ENCODE measurements at regions not wholly inside any gene's neighbourhood (a gene's known extent, or its start where the extent isn't known, plus 50 kb on each side); places are given as distances from the start of the nearest gene placed in this dataset.

DNA sequence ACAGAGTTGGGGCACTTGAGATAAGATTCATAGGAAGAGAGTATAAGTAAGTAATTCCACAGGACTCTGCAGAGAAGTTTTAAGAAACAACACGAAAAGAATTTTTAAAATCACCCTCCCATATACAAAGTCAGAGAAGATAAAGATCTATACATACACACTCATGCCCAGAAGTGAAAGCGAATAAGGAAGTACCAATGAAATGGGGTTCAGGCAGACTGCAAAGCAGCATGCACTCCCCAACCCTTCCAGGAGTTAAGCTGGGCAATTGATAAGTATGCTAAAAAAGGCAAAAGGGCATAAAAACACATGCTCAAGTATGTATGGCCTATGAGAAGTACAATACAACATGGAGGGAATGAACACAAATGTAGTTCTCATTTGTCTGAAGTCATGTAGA, 246.2 kb upstream of the GRIP1 start:
- Histone ChIP-seq H3K9me3 (ENCODE audit: insufficient read depth, low read length) (no peaks in the 10 kb centered on the region), H3K27me3 (ENCODE audit: insufficient read depth, insufficient read length) (no peaks in the 10 kb centered on the region), H3K4me1 (ENCODE audit: insufficient read depth, insufficient read length) (no peaks in the 10 kb centered on the region), H3K9ac (ENCODE audit: insufficient read length, low read depth) (no peak overlapping the region), H3K36me3 (ENCODE audit: insufficient read depth, insufficient read length, low read length) (no peaks in the 10 kb centered on the region), H3K4me3 (ENCODE audit: insufficient read length, low read depth) (no peak overlapping the region)
- DNase-seq (ENCODE audit: low read depth, low spot score), result no peak
- TF ChIP-seq YY1 (IDR thresholded peaks at IDR 0.05; ENCODE audit: insufficient read depth, insufficient read length) (no peak), ZNF274 (IDR thresholded peaks at IDR 0.05; ENCODE audit: low read depth, low read length) (no peak)

DNA sequence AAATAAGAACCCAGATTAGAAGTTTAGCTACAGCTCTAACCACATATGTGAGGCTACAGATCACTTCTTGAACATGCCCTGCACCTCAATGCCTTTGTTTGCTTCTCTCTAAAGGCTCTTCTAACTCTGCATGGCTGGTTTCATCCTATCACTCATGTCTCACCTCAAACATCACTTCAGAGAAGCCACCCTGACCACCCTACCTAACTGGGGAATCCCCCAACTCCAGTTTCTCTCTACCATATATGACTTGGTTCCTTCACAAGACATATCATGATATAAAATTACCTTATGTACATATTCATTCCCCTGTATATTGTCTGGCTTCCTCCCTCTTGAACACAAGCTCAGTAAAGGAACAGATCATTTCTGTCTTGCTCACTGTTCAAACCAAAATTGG, 250.2 kb upstream of the GRIP1 start:
- Histone ChIP-seq H3K36me3 (ENCODE audit: insufficient read depth, insufficient read length, low read length) (no peaks in the 10 kb centered on the region), H3K4me3 (ENCODE audit: insufficient read length, low read depth) (no peak overlapping the region), H3K4me1 (ENCODE audit: insufficient read depth, insufficient read length) (no peaks in the 10 kb centered on the region), H3K9ac (ENCODE audit: insufficient read length, low read depth) (no peak overlapping the region), H3K9me3 (ENCODE audit: insufficient read depth, low read length) (no peaks in the 10 kb centered on the region), H3K27me3 (ENCODE audit: insufficient read depth, insufficient read length) (no peaks in the 10 kb centered on the region)
- TF ChIP-seq ZNF274 (IDR thresholded peaks at IDR 0.05; ENCODE audit: low read depth, low read length) (no peak), YY1 (IDR thresholded peaks at IDR 0.05; ENCODE audit: insufficient read depth, insufficient read length) (no peak), SUZ12 (IDR thresholded peaks at IDR 0.05; ENCODE audit: extremely low read depth, insufficient read depth, insufficient read length) (no peak)
- no peak for DNase-seq (ENCODE audit: low read depth, low spot score)

DNA sequence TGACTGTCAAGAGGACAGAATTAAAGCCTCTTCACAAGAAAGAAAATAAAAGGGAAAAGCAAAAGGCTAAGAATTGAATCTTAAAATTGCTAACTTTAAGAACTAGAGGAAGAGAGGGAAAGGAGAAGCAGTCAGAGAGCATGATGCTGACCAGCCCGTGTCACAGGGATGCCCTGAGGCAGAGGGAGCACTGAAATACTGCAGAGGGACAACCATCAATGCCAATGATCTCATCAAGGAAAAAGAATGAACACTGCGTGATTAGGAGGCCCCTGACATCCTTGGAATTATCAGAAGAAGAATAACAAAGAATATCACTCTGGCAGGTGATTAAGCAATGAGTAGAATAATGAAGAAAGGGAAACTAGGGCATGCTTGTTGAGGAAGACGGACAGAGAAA, 252.2 kb upstream of the GRIP1 start:
- Histone ChIP-seq H3K4me3 (ENCODE audit: insufficient read length, low read depth) (no peak overlapping the region), H3K27me3 (ENCODE audit: insufficient read depth, insufficient read length) (no peaks in the 10 kb centered on the region), H3K4me1 (ENCODE audit: insufficient read depth, insufficient read length) (no peaks in the 10 kb centered on the region), H3K9ac (ENCODE audit: insufficient read length, low read depth) (no peak overlapping the region), H3K9me3 (ENCODE audit: insufficient read depth, low read length) (no peaks in the 10 kb centered on the region), H3K36me3 (ENCODE audit: insufficient read depth, insufficient read length, low read length) (no peaks in the 10 kb centered on the region)
- no peak for DNase-seq (ENCODE audit: low read depth, low spot score)
- no peak for TF ChIP-seq ZNF274 (IDR thresholded peaks at IDR 0.05; ENCODE audit: low read depth, low read length)
- no peak for TF ChIP-seq YY1 (IDR thresholded peaks at IDR 0.05; ENCODE audit: insufficient read depth, insufficient read length)
- no peak for TF ChIP-seq SUZ12 (IDR thresholded peaks at IDR 0.05; ENCODE audit: extremely low read depth, insufficient read depth, insufficient read length)

DNA sequence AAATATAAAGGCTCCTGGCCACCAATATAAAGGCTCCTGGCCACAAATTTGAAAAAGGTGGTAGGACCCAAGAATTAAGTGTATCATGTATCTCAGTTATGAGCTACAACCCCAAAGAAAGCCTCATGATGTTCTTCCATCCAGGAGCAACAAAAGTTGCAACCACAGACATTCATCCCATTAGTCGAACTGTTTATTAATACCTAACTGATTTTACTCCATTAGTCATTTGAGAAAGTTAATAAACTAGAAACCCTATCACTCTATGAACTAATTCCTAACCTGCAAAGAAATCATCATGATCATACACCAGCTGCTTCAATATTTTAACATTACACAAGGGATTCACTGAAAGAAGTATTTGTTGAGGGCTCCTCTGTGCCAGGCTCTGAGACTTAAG, 253.2 kb upstream of the GRIP1 start:
- Histone ChIP-seq H3K36me3 (ENCODE audit: insufficient read depth, insufficient read length, low read length) (no peaks in the 10 kb centered on the region), H3K27me3 (ENCODE audit: insufficient read depth, insufficient read length) (no peaks in the 10 kb centered on the region), H3K9ac (ENCODE audit: insufficient read length, low read depth) (no peak overlapping the region), H3K9me3 (ENCODE audit: insufficient read depth, low read length) (no peaks in the 10 kb centered on the region), H3K4me1 (ENCODE audit: insufficient read depth, insufficient read length) (no peaks in the 10 kb centered on the region), H3K4me3 (ENCODE audit: insufficient read length, low read depth) (no peak overlapping the region)
- TF ChIP-seq ZNF274 (IDR thresholded peaks at IDR 0.05; ENCODE audit: low read depth, low read length) (no peak), YY1 (IDR thresholded peaks at IDR 0.05; ENCODE audit: insufficient read depth, insufficient read length) (no peak), SUZ12 (IDR thresholded peaks at IDR 0.05; ENCODE audit: extremely low read depth, insufficient read depth, insufficient read length) (no peak)
- no peak for DNase-seq (ENCODE audit: low read depth, low spot score)

DNA sequence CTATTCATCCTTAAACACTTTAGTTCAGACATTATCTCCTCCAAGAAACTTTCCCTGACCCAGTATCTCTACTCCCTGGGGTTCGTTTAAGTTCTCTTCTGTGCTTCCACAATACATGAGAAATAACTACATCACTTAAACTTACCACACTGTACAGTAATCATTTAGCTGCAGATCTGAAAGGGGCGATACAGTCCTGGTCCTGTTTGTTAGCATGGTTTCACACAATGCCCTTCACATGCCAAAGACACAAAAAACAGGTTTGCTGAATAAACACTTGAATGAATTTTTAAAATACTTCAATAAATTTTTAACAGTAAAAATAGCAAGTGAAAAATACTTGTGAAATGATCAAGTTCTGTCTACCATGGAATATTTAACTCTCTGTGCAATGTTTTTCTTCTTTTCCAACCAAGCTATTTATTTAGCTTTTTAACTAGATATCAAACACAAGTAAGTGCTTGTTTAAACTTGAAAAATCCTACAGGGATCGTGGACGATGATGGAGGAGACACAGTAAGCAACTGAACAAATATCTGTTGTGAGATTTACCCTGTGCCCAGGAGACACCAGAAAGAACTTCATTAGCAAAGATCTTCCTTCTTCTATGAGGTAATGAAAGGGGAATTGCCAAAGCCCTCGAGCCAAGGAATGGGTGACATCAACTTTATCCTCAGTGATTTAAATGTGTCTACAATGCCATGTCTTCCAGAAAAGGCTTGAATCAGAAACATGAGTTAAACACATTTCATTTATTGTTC, 255.6 kb upstream of the GRIP1 start:
- no peaks in the 10 kb centered on the region for H3K4me1 ChIP-seq (ENCODE audit: insufficient read depth, insufficient read length)
- no peaks in the 10 kb centered on the region for H3K27me3 ChIP-seq (ENCODE audit: insufficient read depth, insufficient read length)
- no peak overlapping the region for H3K4me3 ChIP-seq (ENCODE audit: insufficient read length, low read depth)
- H3K9me3 ChIP-seq (ENCODE audit: insufficient read depth, low read length), result no peaks in the 10 kb centered on the region
- no peak for DNase-seq (ENCODE audit: low read depth, low spot score)
- no peak overlapping the region for H3K9ac ChIP-seq (ENCODE audit: insufficient read length, low read depth)
- TF ChIP-seq SUZ12 (IDR thresholded peaks at IDR 0.05; ENCODE audit: extremely low read depth, insufficient read depth, insufficient read length) (no peak), YY1 (IDR thresholded peaks at IDR 0.05; ENCODE audit: insufficient read depth, insufficient read length) (no peak)
- H3K36me3 ChIP-seq (ENCODE audit: insufficient read depth, insufficient read length, low read length), result no peaks in the 10 kb centered on the region

DNA sequence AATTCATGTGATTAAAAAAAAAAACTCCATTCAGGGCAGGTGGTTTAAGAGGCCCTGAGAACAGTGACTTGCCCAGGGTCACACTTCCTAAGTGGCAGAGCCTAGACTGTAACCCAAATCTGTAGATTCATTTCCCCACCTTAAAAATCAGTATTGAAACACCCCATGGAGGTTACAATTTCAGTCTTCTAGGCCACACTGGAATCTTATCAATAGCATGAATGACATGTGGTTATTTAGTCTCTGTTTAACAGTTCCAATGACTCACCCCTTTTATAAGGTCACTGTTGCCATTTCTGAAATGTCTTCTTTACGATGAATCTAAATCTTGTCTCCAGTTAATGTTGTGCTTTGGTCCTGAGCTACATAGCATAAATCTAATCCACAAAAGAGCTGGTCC, 262.3 kb upstream of the GRIP1 start:
- DNase-seq (ENCODE audit: low read depth, low spot score), result no peak
- TF ChIP-seq ZNF274 (IDR thresholded peaks at IDR 0.05; ENCODE audit: low read depth, low read length) (no peak), YY1 (IDR thresholded peaks at IDR 0.05; ENCODE audit: insufficient read depth, insufficient read length) (no peak), SUZ12 (IDR thresholded peaks at IDR 0.05; ENCODE audit: extremely low read depth, insufficient read depth, insufficient read length) (no peak)
- no peaks in the 10 kb centered on the region for H3K9me3 ChIP-seq (ENCODE audit: insufficient read depth, low read length)
- H3K36me3 ChIP-seq (ENCODE audit: insufficient read depth, insufficient read length, low read length), result no peaks in the 10 kb centered on the region
- H3K9ac ChIP-seq (ENCODE audit: insufficient read length, low read depth), result no peak overlapping the region
- no peaks in the 10 kb centered on the region for H3K27me3 ChIP-seq (ENCODE audit: insufficient read depth, insufficient read length)
- no peak overlapping the region for H3K4me3 ChIP-seq (ENCODE audit: insufficient read length, low read depth)
- no peaks in the 10 kb centered on the region for H3K4me1 ChIP-seq (ENCODE audit: insufficient read depth, insufficient read length)

DNA sequence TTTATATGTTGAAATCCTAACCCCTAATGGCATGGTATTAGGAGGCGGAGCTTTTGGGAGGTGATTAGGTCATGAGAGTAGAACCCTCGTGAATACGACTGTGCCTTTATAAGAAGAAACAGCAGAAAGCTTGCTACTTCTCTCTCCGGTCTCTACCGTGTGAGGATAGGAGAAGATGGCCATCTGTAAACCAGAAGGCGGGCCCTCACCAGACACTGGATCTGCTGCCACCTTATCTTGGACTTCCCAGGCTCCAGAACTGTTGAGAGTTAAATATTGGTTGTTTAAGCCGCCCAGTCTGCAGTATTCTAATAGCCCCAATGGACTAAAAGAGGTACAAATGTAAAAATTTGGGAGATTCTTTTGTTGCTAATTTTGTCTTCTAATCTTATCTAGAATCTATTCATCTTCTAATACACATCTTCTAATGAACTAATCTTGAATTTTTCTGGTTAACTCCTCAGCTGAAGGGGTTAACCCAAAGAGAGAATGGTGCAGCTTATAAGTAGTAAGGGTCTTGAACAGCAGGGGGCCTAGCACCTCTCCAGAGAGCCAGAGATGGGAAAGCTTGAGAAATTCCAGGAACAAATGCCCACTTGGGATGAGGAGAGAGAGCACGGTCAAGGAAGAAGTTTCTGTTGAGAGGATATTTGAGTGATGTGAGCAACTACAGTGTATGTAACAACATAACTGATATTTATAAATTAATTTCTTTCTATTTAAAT, 264.0 kb upstream of the GRIP1 start:
- no peak overlapping the region for H3K4me3 ChIP-seq (ENCODE audit: insufficient read length, low read depth)
- no peaks in the 10 kb centered on the region for H3K4me1 ChIP-seq (ENCODE audit: insufficient read depth, insufficient read length)
- no peaks in the 10 kb centered on the region for H3K36me3 ChIP-seq (ENCODE audit: insufficient read depth, insufficient read length, low read length)
- no peak overlapping the region for H3K9ac ChIP-seq (ENCODE audit: insufficient read length, low read depth)
- H3K9me3 ChIP-seq (ENCODE audit: insufficient read depth, low read length), result no peaks in the 10 kb centered on the region
- DNase-seq (ENCODE audit: low read depth, low spot score), result peak; percentile 6
- TF ChIP-seq SUZ12 (IDR thresholded peaks at IDR 0.05; ENCODE audit: extremely low read depth, insufficient read depth, insufficient read length), result no peak
- no peak for TF ChIP-seq ZNF274 (IDR thresholded peaks at IDR 0.05; ENCODE audit: low read depth, low read length)
- no peak for TF ChIP-seq YY1 (IDR thresholded peaks at IDR 0.05; ENCODE audit: insufficient read depth, insufficient read length)
- H3K27me3 ChIP-seq (ENCODE audit: insufficient read depth, insufficient read length), result no peaks in the 10 kb centered on the region

Data from NT2/D1 (cell line).